H1 (cell line): ENCODE measurements at regions not wholly inside any gene's neighbourhood (a gene's known extent, or its start where the extent isn't known, plus 50 kb on each side); places are given as distances from the start of the nearest gene placed in this dataset.

Experiments
- CTCF ChIA-PET: fragments of 300-600 bp; sonication (Branson Sonifier 250); formaldehyde crosslinking; loops from one replicate; lab custom pipeline; 2021; ENCODE audit not compliant: partially characterized antibody; lab: Charles Lee
- POLR2A ChIA-PET: fragments of 300-600 bp; sonication (Branson Sonifier 250); formaldehyde crosslinking; loops from one replicate; lab custom pipeline; 2021; ENCODE audit warnings: inconsistent platforms; ENCODE audit not compliant: partially characterized antibody; lab: Charles Lee
- DNase-seq, 2 experiments: peaks; one replicate each; pipeline versions ENCODE4 v3.0.0 to v3.0.0-alpha.2; 2010 to 2022; ENCODE audit warnings: low spot score in 2 of 2, low read depth in 1 of 2, mixed read lengths in 1 of 2
- FAIRE-seq: peaks from 2 replicates; lab custom pipeline; 2011; peaks lifted over from hg19 to GRCh38; lab: Jason Lieb, UNC
- H2AFZ ChIP-seq: 2 replicates; pipeline ENCODE4 v1.8.1; 2012; ENCODE audit warnings: low read length, inconsistent platforms
- H2AK5ac ChIP-seq: 2 replicates; pipeline ENCODE4 v1.6.1; 2013; ENCODE audit warnings: low read depth, low read length
- H2BK120ac ChIP-seq: replicated peaks from 2 replicates; pipeline ENCODE3; 2013; ENCODE audit warnings: low read depth, low read length, inconsistent platforms
- H2BK12ac ChIP-seq: 2 replicates; pipeline ENCODE4 v1.6.1; 2013; ENCODE audit warnings: low read depth, low read length
- H2BK15ac ChIP-seq: 2 replicates; pipeline ENCODE4 v1.6.1; 2013; ENCODE audit warnings: low read length
- H2BK20ac ChIP-seq: 2 replicates; pipeline ENCODE4 v1.6.1; 2013; ENCODE audit warnings: low read length
- H2BK5ac ChIP-seq: 2 replicates; pipeline ENCODE4 v1.6.1; 2013; ENCODE audit warnings: low read depth, low read length
- H3K14ac ChIP-seq: 2 replicates; pipeline ENCODE4 v1.6.1; 2013; ENCODE audit warnings: inconsistent platforms; ENCODE audit not compliant: insufficient read length
- H3K18ac ChIP-seq: 2 replicates; pipeline ENCODE4 v1.6.1; 2013; ENCODE audit warnings: low read length; ENCODE audit errors: extremely low read depth
- H3K23ac ChIP-seq: 2 replicates; pipeline ENCODE4 v1.6.1; 2013; ENCODE audit warnings: inconsistent platforms; ENCODE audit not compliant: insufficient read length
- H3K23me2 ChIP-seq: 2 replicates; pipeline ENCODE4 v1.6.1; 2013; ENCODE audit warnings: low read depth, low read length
- H3K27ac ChIP-seq: 2 replicates; pipeline ENCODE4 v1.6.1; 2011; ENCODE audit warnings: low read depth, low read length, inconsistent platforms
- H3K27me3 ChIP-seq, 4 experiments: replicated peaks in 1 of 4; 1 replicate in 1 of 4; 2 replicates in 3 of 4; pipeline versions ENCODE4 v1.6.1 to v1.8.1; 2011 to 2013; ENCODE audit warnings: low read length in 3 of 4, mild to moderate bottlenecking in 3 of 4, inconsistent platforms in 2 of 4, mixed read lengths in 2 of 4, moderate library complexity in 1 of 4; ENCODE audit not compliant: control insufficient read depth in 3 of 4, insufficient read depth in 3 of 4; ENCODE audit errors: extremely low read depth in 1 of 4
- H3K36me3 ChIP-seq, 4 experiments: 2 replicates each; pipeline versions ENCODE4 v1.6.1 to v1.8.1; 2011 to 2013; ENCODE audit warnings: mild to moderate bottlenecking in 4 of 4, low read length in 3 of 4, moderate library complexity in 2 of 4, control low read depth in 1 of 4, inconsistent platforms in 1 of 4; ENCODE audit not compliant: insufficient read depth in 4 of 4, control insufficient read depth in 2 of 4
- H3K4ac ChIP-seq: replicated peaks from 2 replicates; pipeline ENCODE3; 2013; ENCODE audit warnings: low read length, low read depth, mixed read lengths, inconsistent platforms; ENCODE audit not compliant: insufficient read length
- H3K4me1 ChIP-seq, 4 experiments: replicated peaks in 1 of 4; 1 replicate in 1 of 4; 2 replicates in 3 of 4; pipeline versions ENCODE4 v1.6.1 to v1.8.1; 2011 to 2013; ENCODE audit warnings: low read length in 3 of 4, inconsistent platforms in 2 of 4, mixed read lengths in 1 of 4; ENCODE audit not compliant: insufficient read depth in 4 of 4, control insufficient read depth in 3 of 4
- H3K4me2 ChIP-seq, 2 experiments: 2 replicates each; pipeline versions ENCODE4 v1.6.1 to v1.8.1; 2011 to 2013; ENCODE audit warnings: low read depth in 2 of 2, low read length in 2 of 2, control low read depth in 1 of 2, inconsistent platforms in 1 of 2, mild to moderate bottlenecking in 1 of 2; ENCODE audit not compliant: insufficient read depth in 1 of 2
- H3K4me3 ChIP-seq, 4 experiments: fragments of 200-600, 300-600 bp in 1 of 4; sonication (generic), shearing (Covaris generic), sonication (Bioruptor Twin) in 1 of 4; 2 replicates each; pipeline versions ENCODE4 v1.5.1 to v1.8.1; 2011 to 2016; ENCODE audit warnings: low read length in 4 of 4, low read depth in 3 of 4, control low read depth in 2 of 4, inconsistent platforms in 2 of 4, mild to moderate bottlenecking in 2 of 4, mixed read lengths in 1 of 4, moderate library complexity in 1 of 4; ENCODE audit not compliant: insufficient read depth in 2 of 4; ENCODE audit errors: extremely low read depth in 1 of 4
- H3K56ac ChIP-seq: replicated peaks from 2 replicates; pipeline ENCODE3; 2013; ENCODE audit warnings: low read depth, mild to moderate bottlenecking, mixed read lengths, low read length, inconsistent platforms; ENCODE audit not compliant: insufficient read length
- H3K79me1 ChIP-seq: 2 replicates; pipeline ENCODE4 v1.6.1; 2013; ENCODE audit warnings: low read depth, low read length, control low read depth
- H3K79me2 ChIP-seq, 2 experiments: 2 replicates each; pipeline versions ENCODE4 v1.6.1 to v1.8.1; 2012 to 2013; ENCODE audit warnings: low read length in 2 of 2, mild to moderate bottlenecking in 2 of 2, inconsistent platforms in 1 of 2; ENCODE audit not compliant: insufficient read depth in 2 of 2, control insufficient read depth in 1 of 2
- H3K9ac ChIP-seq, 4 experiments: replicated peaks in 1 of 4; 1 replicate in 1 of 4; 2 replicates in 3 of 4; pipeline versions ENCODE4 v1.6.1 to v1.8.1; 2011 to 2013; ENCODE audit warnings: low read depth in 3 of 4, low read length in 3 of 4, control low read depth in 2 of 4, mild to moderate bottlenecking in 2 of 4, moderate library complexity in 2 of 4, inconsistent platforms in 1 of 4; ENCODE audit errors: extremely low read depth in 1 of 4
- H3K9me3 ChIP-seq, 2 experiments: 2 replicates each; pipeline versions ENCODE4 v1.6.1 to v1.8.1; 2012 to 2013; ENCODE audit warnings: mild to moderate bottlenecking in 2 of 2, moderate library complexity in 2 of 2, control low read depth in 1 of 2, inconsistent platforms in 1 of 2, low read depth in 1 of 2, low read length in 1 of 2, mixed read lengths in 1 of 2; ENCODE audit not compliant: insufficient read depth in 2 of 2
- H4K20me1 ChIP-seq, 2 experiments: replicated peaks in 1 of 2; 2 replicates each; pipeline versions ENCODE3 to v1.8.1; 2011 to 2013; ENCODE audit warnings: inconsistent platforms in 2 of 2, low read length in 2 of 2, mild to moderate bottlenecking in 1 of 2; ENCODE audit not compliant: insufficient read depth in 2 of 2, control insufficient read depth in 1 of 2
- H4K5ac ChIP-seq: 2 replicates; pipeline ENCODE4 v1.6.1; 2013; ENCODE audit warnings: low read length, low read depth, mixed read lengths, inconsistent platforms; ENCODE audit not compliant: insufficient read length
- H4K8ac ChIP-seq: 2 replicates; pipeline ENCODE4 v1.8.0; 2013; ENCODE audit warnings: mild to moderate bottlenecking, moderate library complexity, low read length, inconsistent platforms; ENCODE audit not compliant: insufficient read depth; ENCODE audit errors: extremely low read depth
- H4K91ac ChIP-seq: replicated peaks from 2 replicates; pipeline ENCODE3; 2013; ENCODE audit warnings: low read length, mixed read lengths, inconsistent platforms; ENCODE audit not compliant: insufficient read length
- JUND ChIP-seq: IDR thresholded peaks from 2 replicates; pipeline ENCODE4 v1.6.1; 2011; ENCODE audit warnings: mild to moderate bottlenecking, improper control_type of control experiment, low read length
- WGBS, 2 experiments: shearing (Covaris generic) in 1 of 2; methylation state at CpG; one replicate each; pipeline versions ENCODE4 v1.1.6 to v1.1.7; 2013 to 2015; ENCODE audit warnings: low lambda C conversion rate in 2 of 2, mixed read lengths in 2 of 2, inconsistent platforms in 1 of 2, low coverage in 1 of 2, missing lambda C conversion rate in 1 of 2; ENCODE audit not compliant: insufficient replicate concordance in 2 of 2, insufficient coverage in 1 of 2, insufficient read length in 1 of 2; ENCODE audit errors: extremely low coverage in 1 of 2, missing lambda C conversion rate in 1 of 2; 5-methylcytosine and 5-hydroxymethylcytosine counted together

DNA sequence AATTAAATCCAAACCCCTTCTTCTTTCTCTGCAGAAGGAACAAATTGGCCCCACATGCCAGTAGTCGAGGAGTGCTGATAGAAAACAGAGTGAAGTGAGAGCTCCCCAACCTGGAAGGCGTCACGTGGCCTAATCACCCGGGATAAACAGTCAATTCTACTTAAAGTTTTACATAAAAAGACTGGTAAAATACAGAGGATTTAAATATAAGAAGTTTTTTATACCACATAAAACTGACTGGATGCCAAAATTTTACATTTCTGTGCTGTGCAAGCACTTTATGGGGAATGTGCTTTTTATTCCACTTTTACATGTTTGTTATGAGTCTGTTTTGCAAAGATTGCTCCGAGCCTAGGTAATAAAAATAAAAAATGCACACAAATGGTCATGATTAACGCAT lies 1586.8 kb upstream of the ACVR2A start:
- H3K18ac ChIP-seq = no peak overlapping the region
- no peak overlapping the region for H3K4me3 ChIP-seq
- H3K36me3 ChIP-seq = no peaks in the 10 kb centered on the region
- no peak overlapping the region for H2BK12ac ChIP-seq
- CTCF ChIA-PET = interaction anchor here (2.0 kb wide), 1 partner anchor 13 kb away, joined by 4 read pairs; no protein-coding TSS in a partner anchor
- no peak overlapping the region for H3K27ac ChIP-seq
- no peak overlapping the region for H2BK20ac ChIP-seq
- no peaks in the 10 kb centered on the region for H3K79me2 ChIP-seq
- no peak overlapping the region for H3K4ac ChIP-seq
- H3K27me3 ChIP-seq = no peaks in the 10 kb centered on the region
- no peaks in the 10 kb centered on the region for H3K4me1 ChIP-seq
- H2AFZ ChIP-seq = no peak overlapping the region
- no peak overlapping the region for H4K5ac ChIP-seq
- H3K23ac ChIP-seq = no peak overlapping the region
- no peak overlapping the region for H2BK120ac ChIP-seq
- no peak overlapping the region for H3K4me2 ChIP-seq
- no peak overlapping the region for H2AK5ac ChIP-seq
- H2BK5ac ChIP-seq = no peak overlapping the region
- no peak for TF ChIP-seq JUND
- H4K8ac ChIP-seq = no peak overlapping the region
- no peaks in the 10 kb centered on the region for H3K23me2 ChIP-seq
- no peaks in the 10 kb centered on the region for H3K79me1 ChIP-seq
- H3K14ac ChIP-seq = no peak overlapping the region
- POLR2A ChIA-PET = no interaction called here
- DNase-seq (no peak), FAIRE-seq (no peak)
- no peak overlapping the region for H3K56ac ChIP-seq
- no peaks in the 10 kb centered on the region for H3K9me3 ChIP-seq
- no peak overlapping the region for H2BK15ac ChIP-seq
- H4K91ac ChIP-seq = no peak overlapping the region
- 92% methylated on average over 6 of the region's 6 CpGs; no CpG with 5 or more reads in 1 of the 2 experiments for WGBS, 2 experiments
- no peaks in the 10 kb centered on the region for H4K20me1 ChIP-seq
- no peak overlapping the region for H3K9ac ChIP-seq
